Liver (tissue), 8 donors: ENCODE measurements at regions not wholly inside any gene's neighbourhood (a gene's known extent, or its start where the extent isn't known, plus 50 kb on each side); places are given as distances from the start of the nearest gene placed in this dataset.

Source experiments
- DNase-seq: peaks from one replicate; pipeline ENCODE4 v3.0.0-alpha.2; 2017; ENCODE audit warnings: low spot score
- H3K27ac ChIP-seq, 2 donors: one replicate each; pipeline ENCODE4 v1.7.0; 2013; ENCODE audit warnings: inconsistent platforms in 2 of 2, low read length in 2 of 2, control low read depth in 1 of 2, low read depth in 1 of 2, mild to moderate bottlenecking in 1 of 2
- H3K27me3 ChIP-seq, 4 donors: one replicate each; pipeline versions ENCODE4 v1.6.1 to v1.7.0; 2013; ENCODE audit warnings: low read length in 3 of 4, inconsistent platforms in 1 of 4, mild to moderate bottlenecking in 1 of 4, moderate library complexity in 1 of 4; ENCODE audit not compliant: control insufficient read depth in 4 of 4, insufficient read depth in 4 of 4
- H3K36me3 ChIP-seq, 4 donors: one replicate each; pipeline versions ENCODE4 v1.6.1 to v1.7.0; 2013; ENCODE audit warnings: low read length in 3 of 4, mild to moderate bottlenecking in 3 of 4, low read depth in 1 of 4, moderate library complexity in 1 of 4; ENCODE audit not compliant: control insufficient read depth in 4 of 4, insufficient read depth in 3 of 4
- H3K4me1 ChIP-seq, 4 donors: one replicate each; pipeline versions ENCODE4 v1.6.1 to v1.7.0; 2013; ENCODE audit warnings: low read length in 3 of 4, mild to moderate bottlenecking in 3 of 4, moderate library complexity in 1 of 4; ENCODE audit not compliant: control insufficient read depth in 4 of 4, insufficient read depth in 4 of 4
- H3K4me3 ChIP-seq, 3 donors: one replicate each; pipeline versions ENCODE4 v1.6.1 to v1.7.0; 2013; ENCODE audit warnings: low read length in 3 of 3, control low read depth in 1 of 3, low read depth in 1 of 3, mild to moderate bottlenecking in 1 of 3
- H3K9ac ChIP-seq, 2 donors: one replicate each; pipeline ENCODE4 v1.7.0; 2013; ENCODE audit warnings: low read length in 2 of 2, mild to moderate bottlenecking in 2 of 2, moderate library complexity in 2 of 2, control low read depth in 1 of 2, low read depth in 1 of 2
- H3K9me3 ChIP-seq, 4 donors: one replicate each; pipeline versions ENCODE4 v1.6.1 to v1.7.0; 2013; ENCODE audit warnings: low read length in 3 of 4; ENCODE audit not compliant: control insufficient read depth in 4 of 4
- EGR1 ChIP-seq, 2 donors: IDR thresholded peaks; 2 replicates each; pipeline ENCODE4 v1.6.1; 2016 to 2018; ENCODE audit warnings: antibody characterized with exemption in 2 of 2, low read depth in 2 of 2
- FOXA1 ChIP-seq: IDR thresholded peaks from 2 replicates; pipeline ENCODE4 v1.6.1; 2016; ENCODE audit warnings: antibody characterized with exemption
- GABPA ChIP-seq, 2 donors: IDR thresholded peaks in 1 of 2; conservative IDR thresholded peaks in 1 of 2; 2 replicates each; pipeline ENCODE4 v1.6.1; 2016; ENCODE audit warnings: antibody characterized with exemption in 2 of 2, mild to moderate bottlenecking in 1 of 2, moderate library complexity in 1 of 2
- HNF4A ChIP-seq, 2 donors: conservative IDR thresholded peaks; 2 replicates each; pipeline ENCODE4 v1.6.1; 2016; ENCODE audit warnings: antibody characterized with exemption in 2 of 2, mild to moderate bottlenecking in 2 of 2
- HNF4G ChIP-seq: IDR thresholded peaks from 2 replicates; pipeline ENCODE4 v1.6.1; 2016; ENCODE audit warnings: antibody characterized with exemption
- JUND ChIP-seq, 2 donors: IDR thresholded peaks; 2 replicates each; pipeline ENCODE4 v1.6.1; 2016; ENCODE audit warnings: antibody characterized with exemption in 2 of 2
- NR2F2 ChIP-seq: IDR thresholded peaks from 2 replicates; pipeline ENCODE4 v1.6.1; 2016; ENCODE audit warnings: antibody characterized with exemption
- RAD21 ChIP-seq, 2 donors: IDR thresholded peaks; 2 replicates each; pipeline ENCODE4 v1.6.1; 2016; ENCODE audit warnings: antibody characterized with exemption in 2 of 2, mild to moderate bottlenecking in 2 of 2
- RXRA ChIP-seq, 2 donors: IDR thresholded peaks; 2 replicates each; pipeline ENCODE4 v1.6.1; 2017 to 2018; ENCODE audit warnings: antibody characterized with exemption in 2 of 2, mild to moderate bottlenecking in 1 of 2
- SP1 ChIP-seq: IDR thresholded peaks from 2 replicates; pipeline ENCODE4 v1.6.1; 2018; ENCODE audit warnings: antibody characterized with exemption, mild to moderate bottlenecking
- TAF1 ChIP-seq: conservative IDR thresholded peaks from 2 replicates; pipeline ENCODE4 v1.6.1; 2016; ENCODE audit warnings: antibody characterized with exemption, mild to moderate bottlenecking
- YY1 ChIP-seq: IDR thresholded peaks from 2 replicates; pipeline ENCODE4 v1.6.1; 2016; ENCODE audit warnings: antibody characterized with exemption, mild to moderate bottlenecking
- WGBS: extraction: QIAGEN DNeasy Blood & Tissue Kit; methylation state at CpG from one replicate; pipeline ENCODE4 v1.1.7; 2013; 5-methylcytosine and 5-hydroxymethylcytosine counted together
- TF ChIP-seq, protein P1 (sequence below): IDR thresholded peaks from 2 replicates; pipeline ENCODE4 v1.6.1; 2016; ENCODE audit warnings: antibody characterized with exemption, mild to moderate bottlenecking
- TF ChIP-seq, protein P2 (sequence below): IDR thresholded peaks from 2 replicates; pipeline ENCODE4 v1.6.1; 2016; ENCODE audit warnings: antibody characterized with exemption
- TF ChIP-seq, protein P3 (sequence below): IDR thresholded peaks from 2 replicates; pipeline ENCODE4 v1.6.1; 2016; ENCODE audit warnings: antibody characterized with exemption
- TF ChIP-seq, protein P4 (sequence below): IDR thresholded peaks from 2 replicates; pipeline ENCODE4 v1.6.1; 2016; ENCODE audit warnings: antibody characterized with exemption
- TF ChIP-seq, protein P5 (sequence below): fragments of 150-350 bp; IDR thresholded peaks from 2 replicates; pipeline ENCODE4 v1.5.1; 2017; ENCODE audit warnings: improper control_type of control experiment, low read depth, low read length; ENCODE audit not compliant: missing input control
- donor health status: healthy.
- donor health status: healthy.
- donor health status: healthy.
- donor health status: healthy.
- donor health status: healthy.

DNA sequence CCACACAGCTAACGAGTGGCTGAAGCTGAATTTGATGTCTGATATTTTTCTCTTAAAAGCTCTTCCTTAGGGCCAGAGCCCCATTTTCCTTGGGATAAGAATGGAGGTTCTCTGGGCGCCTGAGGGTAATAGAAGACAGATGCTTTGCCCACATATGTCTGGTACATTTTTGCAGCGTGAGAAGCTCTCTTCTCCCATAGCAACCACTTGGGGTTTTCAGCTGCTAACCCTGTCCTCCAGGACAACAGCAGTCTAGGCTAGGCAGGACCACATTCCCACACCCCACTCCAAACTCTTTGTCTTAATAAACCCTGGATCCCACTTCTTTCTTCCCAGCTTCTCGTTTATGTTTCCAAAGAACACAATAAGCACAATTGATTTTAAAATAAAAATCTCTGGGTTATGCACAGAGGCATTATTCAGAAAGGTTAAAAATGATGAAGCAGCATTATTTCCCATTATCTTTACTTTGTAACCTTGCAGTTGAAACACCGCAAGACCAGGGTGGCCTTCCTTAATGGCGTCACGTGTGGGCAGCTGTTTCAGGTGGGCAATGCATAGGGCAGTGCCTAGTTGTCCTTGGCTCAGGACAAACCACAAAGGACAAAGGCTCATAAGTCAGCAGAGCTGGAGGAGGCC lies 56.5 kb upstream of the NTRK3 start:
- Histone ChIP-seq H3K9ac (no peak overlapping the region), H3K9me3 (no peaks in the 10 kb centered on the region), H3K27me3 (peaks cover 0 to 2% (median 0%) of the 10 kb centered on the region in 4 donors), H3K36me3 (no peaks in the 10 kb centered on the region), H3K27ac (no peak overlapping the region), H3K4me1 (no peaks in the 10 kb centered on the region), H3K4me3 (no peak overlapping the region)
- 62% methylated on average over 7 of the region's 7 CpGs for WGBS
- TF ChIP-seq JUND (IDR thresholded peaks at IDR 0.05): no peak
- TF ChIP-seq RXRA (IDR thresholded peaks at IDR 0.05): no peak
- TF ChIP-seq YY1: no peak
- TF ChIP-seq HNF4A (conservative IDR thresholded peaks at IDR 0.05): no peak
- TF ChIP-seq, protein P1, sequence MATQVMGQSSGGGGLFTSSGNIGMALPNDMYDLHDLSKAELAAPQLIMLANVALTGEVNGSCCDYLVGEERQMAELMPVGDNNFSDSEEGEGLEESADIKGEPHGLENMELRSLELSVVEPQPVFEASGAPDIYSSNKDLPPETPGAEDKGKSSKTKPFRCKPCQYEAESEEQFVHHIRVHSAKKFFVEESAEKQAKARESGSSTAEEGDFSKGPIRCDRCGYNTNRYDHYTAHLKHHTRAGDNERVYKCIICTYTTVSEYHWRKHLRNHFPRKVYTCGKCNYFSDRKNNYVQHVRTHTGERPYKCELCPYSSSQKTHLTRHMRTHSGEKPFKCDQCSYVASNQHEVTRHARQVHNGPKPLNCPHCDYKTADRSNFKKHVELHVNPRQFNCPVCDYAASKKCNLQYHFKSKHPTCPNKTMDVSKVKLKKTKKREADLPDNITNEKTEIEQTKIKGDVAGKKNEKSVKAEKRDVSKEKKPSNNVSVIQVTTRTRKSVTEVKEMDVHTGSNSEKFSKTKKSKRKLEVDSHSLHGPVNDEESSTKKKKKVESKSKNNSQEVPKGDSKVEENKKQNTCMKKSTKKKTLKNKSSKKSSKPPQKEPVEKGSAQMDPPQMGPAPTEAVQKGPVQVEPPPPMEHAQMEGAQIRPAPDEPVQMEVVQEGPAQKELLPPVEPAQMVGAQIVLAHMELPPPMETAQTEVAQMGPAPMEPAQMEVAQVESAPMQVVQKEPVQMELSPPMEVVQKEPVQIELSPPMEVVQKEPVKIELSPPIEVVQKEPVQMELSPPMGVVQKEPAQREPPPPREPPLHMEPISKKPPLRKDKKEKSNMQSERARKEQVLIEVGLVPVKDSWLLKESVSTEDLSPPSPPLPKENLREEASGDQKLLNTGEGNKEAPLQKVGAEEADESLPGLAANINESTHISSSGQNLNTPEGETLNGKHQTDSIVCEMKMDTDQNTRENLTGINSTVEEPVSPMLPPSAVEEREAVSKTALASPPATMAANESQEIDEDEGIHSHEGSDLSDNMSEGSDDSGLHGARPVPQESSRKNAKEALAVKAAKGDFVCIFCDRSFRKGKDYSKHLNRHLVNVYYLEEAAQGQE: no peak
- TF ChIP-seq, protein P2, sequence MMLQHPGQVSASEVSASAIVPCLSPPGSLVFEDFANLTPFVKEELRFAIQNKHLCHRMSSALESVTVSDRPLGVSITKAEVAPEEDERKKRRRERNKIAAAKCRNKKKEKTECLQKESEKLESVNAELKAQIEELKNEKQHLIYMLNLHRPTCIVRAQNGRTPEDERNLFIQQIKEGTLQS: no peak
- no peak for TF ChIP-seq NR2F2
- TF ChIP-seq SP1: no peak
- no peak for TF ChIP-seq HNF4G
- TF ChIP-seq TAF1: no peak
- no peak for TF ChIP-seq RAD21 (IDR thresholded peaks at IDR 0.05)
- TF ChIP-seq FOXA1: no peak
- TF ChIP-seq, protein P3, sequence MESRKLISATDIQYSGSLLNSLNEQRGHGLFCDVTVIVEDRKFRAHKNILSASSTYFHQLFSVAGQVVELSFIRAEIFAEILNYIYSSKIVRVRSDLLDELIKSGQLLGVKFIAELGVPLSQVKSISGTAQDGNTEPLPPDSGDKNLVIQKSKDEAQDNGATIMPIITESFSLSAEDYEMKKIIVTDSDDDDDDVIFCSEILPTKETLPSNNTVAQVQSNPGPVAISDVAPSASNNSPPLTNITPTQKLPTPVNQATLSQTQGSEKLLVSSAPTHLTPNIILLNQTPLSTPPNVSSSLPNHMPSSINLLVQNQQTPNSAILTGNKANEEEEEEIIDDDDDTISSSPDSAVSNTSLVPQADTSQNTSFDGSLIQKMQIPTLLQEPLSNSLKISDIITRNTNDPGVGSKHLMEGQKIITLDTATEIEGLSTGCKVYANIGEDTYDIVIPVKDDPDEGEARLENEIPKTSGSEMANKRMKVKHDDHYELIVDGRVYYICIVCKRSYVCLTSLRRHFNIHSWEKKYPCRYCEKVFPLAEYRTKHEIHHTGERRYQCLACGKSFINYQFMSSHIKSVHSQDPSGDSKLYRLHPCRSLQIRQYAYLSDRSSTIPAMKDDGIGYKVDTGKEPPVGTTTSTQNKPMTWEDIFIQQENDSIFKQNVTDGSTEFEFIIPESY: no peak
- TF ChIP-seq, protein P4, sequence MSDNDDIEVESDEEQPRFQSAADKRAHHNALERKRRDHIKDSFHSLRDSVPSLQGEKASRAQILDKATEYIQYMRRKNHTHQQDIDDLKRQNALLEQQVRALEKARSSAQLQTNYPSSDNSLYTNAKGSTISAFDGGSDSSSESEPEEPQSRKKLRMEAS: no peak
- TF ChIP-seq, protein P5, sequence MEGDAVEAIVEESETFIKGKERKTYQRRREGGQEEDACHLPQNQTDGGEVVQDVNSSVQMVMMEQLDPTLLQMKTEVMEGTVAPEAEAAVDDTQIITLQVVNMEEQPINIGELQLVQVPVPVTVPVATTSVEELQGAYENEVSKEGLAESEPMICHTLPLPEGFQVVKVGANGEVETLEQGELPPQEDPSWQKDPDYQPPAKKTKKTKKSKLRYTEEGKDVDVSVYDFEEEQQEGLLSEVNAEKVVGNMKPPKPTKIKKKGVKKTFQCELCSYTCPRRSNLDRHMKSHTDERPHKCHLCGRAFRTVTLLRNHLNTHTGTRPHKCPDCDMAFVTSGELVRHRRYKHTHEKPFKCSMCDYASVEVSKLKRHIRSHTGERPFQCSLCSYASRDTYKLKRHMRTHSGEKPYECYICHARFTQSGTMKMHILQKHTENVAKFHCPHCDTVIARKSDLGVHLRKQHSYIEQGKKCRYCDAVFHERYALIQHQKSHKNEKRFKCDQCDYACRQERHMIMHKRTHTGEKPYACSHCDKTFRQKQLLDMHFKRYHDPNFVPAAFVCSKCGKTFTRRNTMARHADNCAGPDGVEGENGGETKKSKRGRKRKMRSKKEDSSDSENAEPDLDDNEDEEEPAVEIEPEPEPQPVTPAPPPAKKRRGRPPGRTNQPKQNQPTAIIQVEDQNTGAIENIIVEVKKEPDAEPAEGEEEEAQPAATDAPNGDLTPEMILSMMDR: no peak
- TF ChIP-seq GABPA (IDR thresholded peaks at IDR 0.05 in 1 of 2, conservative IDR thresholded peaks at IDR 0.05 in 1 of 2): no peak
- no peak for TF ChIP-seq EGR1 (IDR thresholded peaks at IDR 0.05; ENCODE audit: low read depth in 2 of 2)
- no peak for DNase-seq
